ENCODE measurements at regions not wholly inside any gene's neighbourhood (a gene's known extent, or its start where the extent isn't known, plus 50 kb on each side); places are given as distances from the start of the nearest gene placed in this dataset.

GRCh38 chr7:34385384-34385783, 272.6 kb upstream of the NPSR1 start:
- no peak for TF ChIP-seq CTCF (conservative IDR thresholded peaks at IDR 0.05; ENCODE audit: low read length)
- TF ChIP-seq EZH2phosphoT487 (IDR thresholded peaks at IDR 0.05; ENCODE audit: borderline replicate concordance) = no peak

Measured in Loucy (cell line).